ENCODE measurements at regions not wholly inside any gene's neighbourhood (a gene's known extent, or its start where the extent isn't known, plus 50 kb on each side); places are given as distances from the start of the nearest gene placed in this dataset.

GRCh38 chr5:88643315-88643714, 239.7 kb downstream of the MEF2C start:
- TF ChIP-seq EZH2 (IDR thresholded peaks at IDR 0.05; ENCODE audit: borderline replicate concordance, low read length) = no peak
- TF ChIP-seq CTCF (IDR thresholded peaks at IDR 0.05; ENCODE audit: low read length) = no peak

Measured in OCI-LY1 (cell line).